ENCODE measurements at regions not wholly inside any gene's neighbourhood (a gene's known extent, or its start where the extent isn't known, plus 50 kb on each side); places are given as distances from the start of the nearest gene placed in this dataset.
A peak's percentile ranks its signal among the peaks of the same experiment; 100 is the strongest.

GRCh38 chr6:126792340-126793085, 326.0 kb upstream of the RSPO3 start:
- Histone ChIP-seq H3K27ac (peak overlapping the region in 1 of 4 donors; percentile 26), H3K4me3 (no peak overlapping the region), H3K27me3 (no peaks in the 10 kb centered on the region), H3K9me3 (no peaks in the 10 kb centered on the region), H3K36me3 (no peaks in the 10 kb centered on the region), H3K4me1 (peaks cover 0 to 5% (median 0%) of the 10 kb centered on the region in 4 donors)
- DNase-seq (ENCODE audit: low spot score in 2 of 2), result no peak
- TF ChIP-seq EP300 (IDR thresholded peaks at IDR 0.05), result no peak
- WGBS, 2 donors, result 64 to 69% methylated on average over 5 of the region's 5 CpGs

- TF ChIP-seq CTCF (IDR thresholded peaks at IDR 0.05) (no peak), EP300 (IDR thresholded peaks at IDR 0.05) (no peak), POLR2A (IDR thresholded peaks at IDR 0.05) (no peak)
- no peaks in the 10 kb centered on the region for H3K4me1 ChIP-seq
- no peak overlapping the region for H3K27ac ChIP-seq
- no peaks in the 10 kb centered on the region for H3K27me3 ChIP-seq
- DNase-seq (ENCODE audit: low spot score in 2 of 2), result no peak
- no peaks in the 10 kb centered on the region for H3K9me3 ChIP-seq
- no peak overlapping the region for H3K4me3 ChIP-seq
- H3K36me3 ChIP-seq, result no peaks in the 10 kb centered on the region
Observed at GRCh38 chr6:126795161-126795560, 323.3 kb upstream of the RSPO3 start.

DNA sequence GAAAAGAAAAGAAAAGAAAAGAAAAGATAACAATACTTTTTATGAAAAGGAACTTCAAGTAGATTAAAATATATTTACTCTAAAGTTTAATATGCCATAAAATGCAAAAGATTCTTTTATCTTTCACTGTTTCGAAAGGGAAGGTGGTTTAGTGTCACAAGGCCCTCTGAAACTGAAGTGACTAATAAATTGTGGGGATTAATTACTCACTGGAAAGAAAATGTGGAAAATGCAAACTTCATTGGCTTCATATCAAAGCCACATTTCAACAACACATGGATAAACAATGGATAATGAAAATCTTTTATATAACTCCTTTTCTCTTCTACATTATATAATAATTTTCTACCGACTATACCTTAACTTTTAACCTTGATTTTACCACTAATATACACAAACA, 320.5 kb upstream of the RSPO3 start:
- Histone ChIP-seq H3K4me3 (no peak overlapping the region), H3K27ac (no peak overlapping the region), H3K36me3 (no peaks in the 10 kb centered on the region), H3K4me1 (no peaks in the 10 kb centered on the region), H3K27me3 (no peaks in the 10 kb centered on the region), H3K9me3 (no peaks in the 10 kb centered on the region)
- WGBS, 2 donors, result 47 to 57% methylated on average over 2 of the region's 2 CpGs
- TF ChIP-seq EP300 (IDR thresholded peaks at IDR 0.05) (no peak), POLR2A (IDR thresholded peaks at IDR 0.05) (no peak), CTCF (IDR thresholded peaks at IDR 0.05) (no peak)
- DNase-seq (ENCODE audit: low spot score in 2 of 2), result no peak

DNA sequence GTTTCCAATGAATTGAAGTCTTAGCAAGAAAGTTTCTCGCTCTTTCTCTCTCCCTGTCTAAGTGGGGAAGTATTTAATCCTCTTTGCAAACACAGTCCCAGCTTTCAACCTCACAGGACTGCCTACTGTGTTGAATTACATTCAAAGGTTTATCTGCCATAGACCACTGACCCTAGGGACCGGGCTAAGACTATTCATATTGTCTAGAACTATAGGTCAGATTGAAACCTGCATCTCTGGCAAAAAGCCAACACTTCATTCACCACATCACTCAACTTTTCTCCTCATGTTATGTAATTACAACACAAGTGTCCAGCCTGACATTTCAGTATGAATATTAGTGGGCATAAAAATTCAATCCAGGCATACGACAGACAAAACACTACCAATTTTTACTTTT, 314.7 kb upstream of the RSPO3 start:
- H3K4me3 ChIP-seq, result no peak overlapping the region
- no peaks in the 10 kb centered on the region for H3K27me3 ChIP-seq
- no peak for DNase-seq (ENCODE audit: low spot score in 2 of 2)
- H3K4me1 ChIP-seq, result peaks cover 0 to 6% (median 0%) of the 10 kb centered on the region in 4 donors
- 67 to 73% methylated on average over 3 of the region's 3 CpGs for WGBS, 2 donors
- no peaks in the 10 kb centered on the region for H3K36me3 ChIP-seq
- no peak overlapping the region for H3K27ac ChIP-seq
- TF ChIP-seq CTCF (IDR thresholded peaks at IDR 0.05) (no peak), POLR2A (IDR thresholded peaks at IDR 0.05) (no peak), EP300 (IDR thresholded peaks at IDR 0.05) (no peak)
- H3K9me3 ChIP-seq, result no peaks in the 10 kb centered on the region

DNA sequence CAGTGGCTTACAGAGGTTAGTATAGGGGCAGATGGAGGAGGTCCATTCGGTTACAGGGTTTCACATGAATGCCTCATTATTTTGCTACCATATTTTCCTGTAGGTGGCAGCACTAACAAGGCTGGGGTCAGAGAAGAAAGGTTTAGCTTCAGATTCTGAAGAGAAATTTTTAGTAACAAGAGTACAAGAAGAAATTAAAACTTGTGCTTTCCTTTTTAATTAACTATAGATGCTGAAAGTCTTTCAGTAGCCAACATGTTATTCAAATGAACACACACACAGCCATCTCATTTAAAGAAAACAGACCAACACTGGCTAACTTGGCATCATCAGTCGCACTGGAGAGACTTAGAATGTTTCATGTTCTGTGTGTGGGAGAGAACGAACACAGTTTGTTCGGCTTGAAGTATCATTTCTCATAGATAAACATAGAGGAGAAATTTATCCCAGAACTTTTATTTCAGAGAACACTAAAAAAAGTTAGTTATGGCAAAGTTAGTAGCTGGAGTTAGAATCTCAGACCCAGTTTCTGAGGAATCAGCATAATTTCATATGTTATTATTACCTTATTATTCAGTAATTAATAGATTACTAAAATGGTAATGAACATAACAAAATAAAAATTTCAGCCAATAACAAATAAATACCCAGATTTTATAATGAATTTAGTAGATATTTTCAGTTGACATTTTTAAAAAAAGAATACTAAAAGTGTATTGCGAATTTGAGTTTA, 314.0 kb upstream of the RSPO3 start:
- H3K4me1 ChIP-seq, result peaks cover 0 to 6% (median 0%) of the 10 kb centered on the region in 4 donors
- no peak overlapping the region for H3K27ac ChIP-seq
- WGBS, 2 donors, result 38 to 48% methylated on average over 5 of the region's 5 CpGs
- H3K36me3 ChIP-seq, result no peaks in the 10 kb centered on the region
- peak in 1 of 2 donors; percentile 73 for DNase-seq (ENCODE audit: low spot score in 2 of 2)
- no peaks in the 10 kb centered on the region for H3K27me3 ChIP-seq
- H3K4me3 ChIP-seq, result no peak overlapping the region
- TF ChIP-seq EP300 (IDR thresholded peaks at IDR 0.05), result no peak
- TF ChIP-seq CTCF (IDR thresholded peaks at IDR 0.05), result peak; percentile 39 to 66 (median 65)
- no peak for TF ChIP-seq POLR2A (IDR thresholded peaks at IDR 0.05)
- no peaks in the 10 kb centered on the region for H3K9me3 ChIP-seq
